H9 (cell line): ENCODE measurements at regions not wholly inside any gene's neighbourhood (a gene's known extent, or its start where the extent isn't known, plus 50 kb on each side); places are given as distances from the start of the nearest gene placed in this dataset.

Experiments used
- DNase-seq: peaks from one replicate; pipeline ENCODE4 v3.0.0-alpha.2; 2017
- H2AFZ ChIP-seq: one replicate; pipeline ENCODE4 v1.6.1; 2013; ENCODE audit warnings: mild to moderate bottlenecking, low read length, control low read depth, moderate library complexity
- H2AK5ac ChIP-seq: 2 replicates; pipeline ENCODE4 v1.6.1; 2013; ENCODE audit warnings: low read length, control low read depth, mixed read lengths; ENCODE audit not compliant: insufficient read length
- H2BK120ac ChIP-seq: one replicate; pipeline ENCODE4 v1.6.1; 2013; ENCODE audit warnings: low read depth, mild to moderate bottlenecking, low read length, control low read depth, inconsistent platforms; ENCODE audit not compliant: poor library complexity, severe bottlenecking
- H2BK12ac ChIP-seq: 2 replicates; pipeline ENCODE4 v1.6.1; 2013; ENCODE audit warnings: low read length, control low read depth, mixed read lengths, low read depth; ENCODE audit not compliant: insufficient read length
- H2BK15ac ChIP-seq: 2 replicates; pipeline ENCODE4 v1.6.1; 2013; ENCODE audit warnings: low read depth, low read length, control low read depth
- H2BK20ac ChIP-seq: one replicate; pipeline ENCODE4 v1.6.1; 2013; ENCODE audit warnings: low read depth, mild to moderate bottlenecking, low read length, control low read depth, inconsistent platforms; ENCODE audit not compliant: poor library complexity, severe bottlenecking
- H2BK5ac ChIP-seq: 2 replicates; pipeline ENCODE4 v1.6.1; 2013; ENCODE audit warnings: low read length, control low read depth, mixed read lengths; ENCODE audit not compliant: insufficient read length
- H3K14ac ChIP-seq: 2 replicates; pipeline ENCODE4 v1.6.1; 2013; ENCODE audit warnings: low read length, control low read depth; ENCODE audit not compliant: insufficient read depth
- H3K18ac ChIP-seq: 2 replicates; pipeline ENCODE4 v1.6.1; 2013; ENCODE audit warnings: low read depth, mild to moderate bottlenecking, mixed read lengths, low read length, control low read depth; ENCODE audit not compliant: insufficient read length
- H3K23ac ChIP-seq: 2 replicates; pipeline ENCODE4 v1.6.1; 2013; ENCODE audit warnings: low read length, control low read depth, mixed read lengths, low read depth; ENCODE audit not compliant: insufficient read length
- H3K23me2 ChIP-seq: 2 replicates; pipeline ENCODE4 v1.6.1; 2013; ENCODE audit warnings: low read depth, mild to moderate bottlenecking, mixed read lengths, low read length, control low read depth; ENCODE audit not compliant: insufficient read length, poor library complexity, severe bottlenecking
- H3K27ac ChIP-seq: 2 replicates; pipeline ENCODE4 v1.5.1; 2013; ENCODE audit warnings: low read length, control low read depth, mixed read lengths, low read depth; ENCODE audit not compliant: insufficient read length
- H3K27me3 ChIP-seq: 2 replicates; pipeline ENCODE4 v1.6.1; 2013; ENCODE audit warnings: low read length, control low read depth, inconsistent platforms; ENCODE audit not compliant: insufficient read depth
- H3K4ac ChIP-seq: 2 replicates; pipeline ENCODE4 v1.6.1; 2013; ENCODE audit warnings: low read depth, mild to moderate bottlenecking, control low read depth, inconsistent platforms, low read length, moderate library complexity
- H3K4me1 ChIP-seq: 2 replicates; pipeline ENCODE4 v1.6.1; 2013; ENCODE audit warnings: low read length, control low read depth, inconsistent platforms; ENCODE audit not compliant: insufficient read depth
- H3K4me2 ChIP-seq: 2 replicates; pipeline ENCODE4 v1.6.1; 2013; ENCODE audit warnings: low read length, control low read depth, mixed read lengths; ENCODE audit not compliant: insufficient read length, insufficient read depth
- H3K56ac ChIP-seq: 2 replicates; pipeline ENCODE4 v1.6.1; 2013; ENCODE audit warnings: low read depth, mild to moderate bottlenecking, mixed read lengths, low read length, control low read depth; ENCODE audit not compliant: insufficient read length
- H3K79me1 ChIP-seq: 2 replicates; pipeline ENCODE4 v1.6.1; 2013; ENCODE audit warnings: low read depth, mild to moderate bottlenecking, moderate library complexity, low read length, control low read depth, inconsistent platforms; ENCODE audit not compliant: insufficient read depth, poor library complexity, severe bottlenecking
- H3K79me2 ChIP-seq: 2 replicates; pipeline ENCODE4 v1.6.1; 2013; ENCODE audit warnings: low read length, control low read depth, inconsistent platforms; ENCODE audit not compliant: insufficient read depth
- H3K9ac ChIP-seq: 2 replicates; pipeline ENCODE4 v1.6.1; 2013; ENCODE audit warnings: low read length, control low read depth, mixed read lengths; ENCODE audit not compliant: insufficient read length; ENCODE audit errors: extremely low read depth
- H3K9me3 ChIP-seq: one replicate; pipeline ENCODE4 v1.6.1; 2013; ENCODE audit warnings: low read depth, low read length, inconsistent platforms; ENCODE audit not compliant: control insufficient read depth
- H3T11ph ChIP-seq: one replicate; pipeline ENCODE4 v1.6.1; 2013; ENCODE audit warnings: mild to moderate bottlenecking, low read length, control low read depth, inconsistent platforms
- H4K20me1 ChIP-seq: one replicate; pipeline ENCODE4 v1.6.1; 2013; ENCODE audit not compliant: control insufficient read depth, insufficient read length, insufficient read depth
- H4K5ac ChIP-seq: 2 replicates; pipeline ENCODE4 v1.6.1; 2013; ENCODE audit warnings: low read depth, mild to moderate bottlenecking, mixed read lengths, low read length, control low read depth; ENCODE audit not compliant: insufficient read length
- H4K8ac ChIP-seq: replicated peaks from 2 replicates; pipeline ENCODE4 v1.6.1; 2013; ENCODE audit warnings: low read length, control low read depth, mixed read lengths, low read depth; ENCODE audit not compliant: insufficient read length
- H4K91ac ChIP-seq: 2 replicates; pipeline ENCODE4 v1.6.1; 2013; ENCODE audit warnings: low read depth, mild to moderate bottlenecking, moderate library complexity, mixed read lengths, low read length, control low read depth; ENCODE audit not compliant: insufficient read length
- H3K27ac Mint-ChIP-seq, 3 experiments: 2 replicates in 2 of 3; 3 replicates in 1 of 3; pipeline ENCODE4 v1.8.0; 2020 to 2021; ENCODE audit warnings: mixed read lengths in 3 of 3, mild to moderate bottlenecking in 1 of 3, moderate library complexity in 1 of 3
- H3K27me3 Mint-ChIP-seq: 2 replicates; pipeline ENCODE4 v1.8.0; 2021; ENCODE audit warnings: low read depth, mild to moderate bottlenecking, moderate library complexity, mixed read lengths
- H3K36me3 Mint-ChIP-seq, 3 experiments: 2 replicates in 2 of 3; 3 replicates in 1 of 3; pipeline ENCODE4 v1.8.0; 2020 to 2021; ENCODE audit warnings: low read depth in 3 of 3, mixed read lengths in 3 of 3; ENCODE audit not compliant: insufficient read depth in 1 of 3
- H3K4me1 Mint-ChIP-seq, 2 experiments: 2 replicates each; pipeline ENCODE4 v1.8.0; 2020; ENCODE audit warnings: mixed read lengths in 2 of 2
- H3K4me3 Mint-ChIP-seq, 2 experiments: 2 replicates in 1 of 2; 3 replicates in 1 of 2; pipeline ENCODE4 v1.8.0; 2020 to 2021; ENCODE audit warnings: mild to moderate bottlenecking in 2 of 2, mixed read lengths in 2 of 2, moderate library complexity in 1 of 2
- H3K9me3 Mint-ChIP-seq, 2 experiments: 2 replicates in 1 of 2; 3 replicates in 1 of 2; pipeline ENCODE4 v1.8.0; 2020; ENCODE audit warnings: mild to moderate bottlenecking in 2 of 2, mixed read lengths in 2 of 2, moderate library complexity in 1 of 2
- CTCF ChIP-seq: fragments of 200-600 bp; sonication (generic); conservative IDR thresholded peaks from 3 replicates; pipeline ENCODE4 v1.8.0; 2021; ENCODE audit warnings: antibody characterized with exemption, mild to moderate bottlenecking
- WGBS: extraction: QIAGEN DNeasy Blood & Tissue Kit; methylation state at CpG from one replicate; pipeline ENCODE4 v1.1.7; 2013; ENCODE audit warnings: missing lambda C conversion rate, low lambda C conversion rate, mixed read lengths; ENCODE audit not compliant: insufficient read length; ENCODE audit errors: extremely low coverage; 5-methylcytosine and 5-hydroxymethylcytosine counted together

GRCh38 chr6:140670021-140670420 is 1295.6 kb upstream of the CITED2 start:
- H3K14ac ChIP-seq, result no peak overlapping the region
- no CpG with 5 or more reads among the region's 1 CpG for WGBS
- TF ChIP-seq CTCF, result no peak
- no peaks in the 10 kb centered on the region for H4K20me1 ChIP-seq
- Mint-ChIP-seq H3K4me1 (no peaks in the 10 kb centered on the region), H3K27ac (no peak overlapping the region), H3K4me3 (no peak overlapping the region), H3K9me3 (no peaks in the 10 kb centered on the region; a peak in 1 of 5 replicates), H3K36me3 (no peaks in the 10 kb centered on the region), H3K27me3 (no peaks in the 10 kb centered on the region)
- no peaks in the 10 kb centered on the region for H3K79me2 ChIP-seq
- H3K9me3 ChIP-seq, result no peaks in the 10 kb centered on the region
- H3K27me3 ChIP-seq, result no peaks in the 10 kb centered on the region
- no peak overlapping the region for H2BK20ac ChIP-seq
- no peak overlapping the region for H3T11ph ChIP-seq
- no peaks in the 10 kb centered on the region for H3K79me1 ChIP-seq
- no peak overlapping the region for H3K4me2 ChIP-seq
- no peak overlapping the region for H3K9ac ChIP-seq
- no peak overlapping the region for H4K5ac ChIP-seq
- H3K23ac ChIP-seq, result no peak overlapping the region
- DNase-seq, result no peak
- no peak overlapping the region for H3K18ac ChIP-seq
- no peak overlapping the region for H2BK120ac ChIP-seq
- H3K4ac ChIP-seq, result no peak overlapping the region
- no peak overlapping the region for H4K8ac ChIP-seq
- H2BK5ac ChIP-seq, result no peak overlapping the region
- H3K56ac ChIP-seq, result no peak overlapping the region
- no peak overlapping the region for H2BK12ac ChIP-seq
- no peak overlapping the region for H3K27ac ChIP-seq
- H3K4me1 ChIP-seq, result no peaks in the 10 kb centered on the region
- no peaks in the 10 kb centered on the region for H3K23me2 ChIP-seq
- H4K91ac ChIP-seq, result no peak overlapping the region
- no peak overlapping the region for H2AK5ac ChIP-seq
- H2AFZ ChIP-seq, result no peak overlapping the region
- no peak overlapping the region for H2BK15ac ChIP-seq
